A673 (cell line): ENCODE measurements at regions not wholly inside any gene's neighbourhood (a gene's known extent, or its start where the extent isn't known, plus 50 kb on each side); places are given as distances from the start of the nearest gene placed in this dataset.

ENCODE experiments used
- BruUV-seq: library from RNA; stranded (reverse); fragments of 400-500 nt; replicated peaks from 2 replicates; lab custom pipeline; 2021; lab: Mats Ljungman, UMichigan
- CTCF ChIA-PET: fragments of 300-600 bp; sonication (Branson Sonifier 250); formaldehyde crosslinking; loops from one replicate; lab custom pipeline; 2022; ENCODE audit warnings: antibody characterized with exemption; lab: Charles Lee
- POLR2A ChIA-PET: fragments of 300-600 bp; sonication (Branson Sonifier 250); formaldehyde crosslinking; loops from one replicate; lab custom pipeline; 2022; ENCODE audit warnings: antibody characterized with exemption; ENCODE audit not compliant: low non-redundant PET; lab: Charles Lee
- DNase-seq: peaks from one replicate; pipeline ENCODE4 v3.0.0-alpha.2; 2015; ENCODE audit warnings: low spot score
- H3K27ac ChIP-seq: fragments of 200-600 bp; sonication (generic); 2 replicates; pipeline ENCODE4 v1.5.1; 2016; ENCODE audit warnings: mixed run types, low read depth, mild to moderate bottlenecking, mixed read lengths, antibody characterized with exemption, low read length; ENCODE audit not compliant: poor library complexity, severe bottlenecking
- H3K27me3 ChIP-seq: fragments of 200-600 bp; sonication (generic); replicated peaks from 2 replicates; pipeline ENCODE4 v1.6.1; 2017; ENCODE audit warnings: mixed run types, low read depth, mild to moderate bottlenecking, mixed read lengths, antibody characterized with exemption, low read length; ENCODE audit not compliant: insufficient read depth, poor library complexity
- H3K36me3 ChIP-seq: fragments of 200-600 bp; sonication (generic); 2 replicates; pipeline ENCODE4 v1.6.1; 2016; ENCODE audit warnings: mixed run types, mild to moderate bottlenecking, mixed read lengths, antibody characterized with exemption, low read length; ENCODE audit not compliant: insufficient read depth, poor library complexity, severe bottlenecking
- H3K4me1 ChIP-seq: fragments of 200-600 bp; sonication (generic); 2 replicates; pipeline ENCODE4 v1.6.1; 2017; ENCODE audit warnings: mixed run types, mild to moderate bottlenecking, mixed read lengths, antibody characterized with exemption, low read length; ENCODE audit not compliant: insufficient read depth, poor library complexity, severe bottlenecking
- H3K4me3 ChIP-seq: fragments of 200-600 bp; sonication (generic); 2 replicates; pipeline ENCODE4 v1.5.1; 2016; ENCODE audit warnings: low read depth, mixed run types, mild to moderate bottlenecking, mixed read lengths, low read length; ENCODE audit not compliant: poor library complexity, severe bottlenecking
- H3K9me3 ChIP-seq: fragments of 200-600 bp; sonication (generic); 2 replicates; pipeline ENCODE4 v1.6.1; 2016; ENCODE audit warnings: mixed run types, low read depth, mild to moderate bottlenecking, mixed read lengths, antibody characterized with exemption, low read length; ENCODE audit not compliant: poor library complexity, severe bottlenecking
- CTCF ChIP-seq: fragments of 300-800, 200-600 bp; sonication (generic); conservative IDR thresholded peaks from 2 replicates; pipeline ENCODE4 v1.5.1; 2017; ENCODE audit warnings: low read depth, mild to moderate bottlenecking, antibody characterized with exemption, low read length, moderate library complexity, mixed read lengths
- EZH2 ChIP-seq: fragments of 200-600 bp; sonication (generic); IDR thresholded peaks from 2 replicates; pipeline ENCODE4 v1.6.1; 2017; ENCODE audit warnings: borderline replicate concordance, low read depth, mild to moderate bottlenecking, mixed read lengths, antibody characterized with exemption, low read length; ENCODE audit not compliant: poor library complexity, severe bottlenecking
- intact Hi-C: fragments of 100-400 bp; cut with micrococcal nuclease; formaldehyde crosslinking; loops from one replicate; pipeline ENCODE4 v1.10.0; 2022; ENCODE audit not compliant: unreplicated experiment

- intact Hi-C loops: no loop called here
- no peak overlapping the region for H3K4me3 ChIP-seq
- H3K27ac ChIP-seq: no peak overlapping the region
- H3K9me3 ChIP-seq: no peaks in the 10 kb centered on the region
- POLR2A ChIA-PET: no interaction called here
- BruUV-seq: no TSS peak
- no peaks in the 10 kb centered on the region for H3K4me1 ChIP-seq
- CTCF ChIA-PET: no interaction called here
- no peaks in the 10 kb centered on the region for H3K36me3 ChIP-seq
- TF ChIP-seq EZH2: no peak
- no peak for TF ChIP-seq CTCF
- H3K27me3 ChIP-seq: no peaks in the 10 kb centered on the region
- no peak for DNase-seq
Observed at GRCh38 chr9:1231998-1232919, 182.1 kb downstream of the DMRT2 start.

- Histone ChIP-seq H3K27ac (no peak overlapping the region), H3K27me3 (no peaks in the 10 kb centered on the region), H3K36me3 (no peaks in the 10 kb centered on the region), H3K4me1 (no peaks in the 10 kb centered on the region), H3K4me3 (no peak overlapping the region), H3K9me3 (no peaks in the 10 kb centered on the region)
- TF ChIP-seq EZH2: no peak
- TF ChIP-seq CTCF: no peak
- DNase-seq: no peak
- intact Hi-C loops: no loop called here
- ChIA-PET POLR2A (interaction anchor here (0.7 kb wide), 1 partner anchor 11 kb away, joined by 3 read pairs; no protein-coding TSS in a partner anchor), CTCF (no interaction called here)
- no TSS peak for BruUV-seq
Observed at GRCh38 chr9:1233568-1233967, 183.4 kb downstream of the DMRT2 start.

GRCh38 chr9:1235650-1236049 lies 185.5 kb downstream of the DMRT2 start:
- no peaks in the 10 kb centered on the region for H3K36me3 ChIP-seq
- H3K4me1 ChIP-seq: no peaks in the 10 kb centered on the region
- TF ChIP-seq CTCF (no peak), EZH2 (no peak)
- no TSS peak for BruUV-seq
- no peak overlapping the region for H3K4me3 ChIP-seq
- ChIA-PET CTCF (no interaction called here), POLR2A (no interaction called here)
- no peak for DNase-seq
- no peaks in the 10 kb centered on the region for H3K27me3 ChIP-seq
- H3K27ac ChIP-seq: no peak overlapping the region
- no peaks in the 10 kb centered on the region for H3K9me3 ChIP-seq
- intact Hi-C loops: no loop called here
